ENCODE measurements at regions not wholly inside any gene's neighbourhood (a gene's known extent, or its start where the extent isn't known, plus 50 kb on each side); places are given as distances from the start of the nearest gene placed in this dataset.
"Not testable (repeated sequence)": the region's sequence is repeated elsewhere in the genome, so short reads cannot be mapped to it uniquely, and the experiment has no call there.

GRCh38 chr16:27638833-27639560, 89.1 kb downstream of the KATNIP start:
- no peak for DNase-seq (ENCODE audit: low read depth in 2 of 2)

- peak in 1 of 2 experiments; percentile 6 for DNase-seq (ENCODE audit: low read depth in 2 of 2)
These were observed 89.8 kb downstream of the KATNIP start for GRCh38 chr16:27639561-27640276.

GRCh38 chr16:27640277-27640600, 90.3 kb downstream of the KATNIP start:
- no peak for DNase-seq (ENCODE audit: low read depth in 2 of 2)

- no peak for DNase-seq (ENCODE audit: low read depth in 2 of 2)
These were observed 91.3 kb downstream of the KATNIP start for GRCh38 chr16:27641260-27641659.

- DNase-seq (ENCODE audit: low read depth in 2 of 2) = not testable (repeated sequence)
These were observed 91.9 kb downstream of the KATNIP start for GRCh38 chr16:27641734-27642415.

GRCh38 chr16:27642756-27643155, 92.8 kb downstream of the KATNIP start:
- no peak for DNase-seq (ENCODE audit: low read depth in 2 of 2)

- no peak for DNase-seq (ENCODE audit: low read depth in 2 of 2)
These were observed 94.2 kb downstream of the KATNIP start for GRCh38 chr16:27644165-27644564.

GRCh38 chr16:27645396-27645795, 95.5 kb downstream of the KATNIP start:
- DNase-seq (ENCODE audit: low read depth in 2 of 2) = no peak

GRCh38 chr16:27646806-27647205, 96.9 kb downstream of the KATNIP start:
- DNase-seq (ENCODE audit: low read depth in 2 of 2) = no peak

GRCh38 chr16:27649021-27649420, 99.1 kb downstream of the KATNIP start:
- DNase-seq (ENCODE audit: low read depth in 2 of 2) = no peak

- no peak for DNase-seq (ENCODE audit: low read depth in 2 of 2)
These were observed 100.2 kb downstream of the KATNIP start for GRCh38 chr16:27650073-27650701.

- DNase-seq (ENCODE audit: low read depth in 2 of 2) = no peak
These were observed 101.4 kb downstream of the KATNIP start for GRCh38 chr16:27651301-27651700.

GRCh38 chr16:27657811-27658210, 107.9 kb downstream of the KATNIP start:
- DNase-seq (ENCODE audit: low read depth in 2 of 2) = no peak

- no peak for DNase-seq (ENCODE audit: low read depth in 2 of 2)
These were observed 110.6 kb downstream of the KATNIP start for GRCh38 chr16:27660507-27660906.

GRCh38 chr16:27663235-27663634, 113.3 kb downstream of the KATNIP start:
- DNase-seq (ENCODE audit: low read depth in 2 of 2) = not testable (repeated sequence)

- peak in 1 of 2 experiments; percentile 13 for DNase-seq (ENCODE audit: low read depth in 2 of 2)
These were observed 115.9 kb downstream of the KATNIP start for GRCh38 chr16:27665881-27666280.

GRCh38 chr16:27670071-27670810, 120.3 kb downstream of the KATNIP start:
- no peak for DNase-seq (ENCODE audit: low read depth in 2 of 2)

GRCh38 chr16:27671410-27671809, 121.5 kb downstream of the KATNIP start:
- no peak for DNase-seq (ENCODE audit: low read depth in 2 of 2)

- DNase-seq (ENCODE audit: low read depth in 2 of 2) = no peak
These were observed 126.9 kb downstream of the KATNIP start for GRCh38 chr16:27676839-27677238.

- DNase-seq (ENCODE audit: low read depth in 2 of 2) = no peak
These were observed 127.3 kb downstream of the KATNIP start for GRCh38 chr16:27677263-27677662.

GRCh38 chr16:27678955-27679354, 129.0 kb downstream of the KATNIP start:
- DNase-seq (ENCODE audit: low read depth in 2 of 2) = no peak

GRCh38 chr16:27679899-27680298, 130.0 kb downstream of the KATNIP start:
- DNase-seq (ENCODE audit: low read depth in 2 of 2) = no peak
